Upper lobe of left lung (tissue), 6 donors: ENCODE measurements at regions not wholly inside any gene's neighbourhood (a gene's known extent, or its start where the extent isn't known, plus 50 kb on each side); places are given as distances from the start of the nearest gene placed in this dataset.

Experiments used
- ATAC-seq, 2 donors: fragments of 200-7000 bp; cut with Tn5 transposase; one replicate each; pipeline ENCODE4 v1.9.1; 2022; ENCODE audit warnings: mild to moderate bottlenecking in 2 of 2, moderate library complexity in 2 of 2; ENCODE audit not compliant: low FRiP score in 2 of 2
- DNase-seq, 2 donors: peaks; one replicate each; pipeline ENCODE4 v3.0.0-alpha.2; 2019 to 2020
- H3K27ac ChIP-seq, 4 donors: fragments of 200-600 bp; sonication (generic); one replicate each; pipeline ENCODE4 v1.5.1; 2016 to 2019
- H3K27me3 ChIP-seq, 4 donors: fragments of 200-600 bp; sonication (generic); one replicate each; pipeline ENCODE4 v1.5.1; 2017 to 2019
- H3K36me3 ChIP-seq, 4 donors: fragments of 200-600 bp; sonication (generic); one replicate each; pipeline ENCODE4 v1.5.1; 2016 to 2019
- H3K4me1 ChIP-seq, 4 donors: fragments of 200-600 bp; sonication (generic); one replicate each; pipeline ENCODE4 v1.5.1; 2018 to 2019
- H3K4me3 ChIP-seq, 4 donors: fragments of 200-600 bp; sonication (generic); one replicate each; pipeline ENCODE4 v1.5.1; 2017 to 2019; ENCODE audit warnings: mild to moderate bottlenecking in 2 of 4, moderate library complexity in 1 of 4
- H3K9me3 ChIP-seq, 4 donors: fragments of 200-600 bp; sonication (generic); one replicate each; pipeline ENCODE4 v1.5.1; 2018 to 2019
- CTCF ChIP-seq, 6 experiments: fragments of 450-650 bp in 4 of 6; fragments of 200-600 bp in 2 of 6; sonication (generic) in 2 of 6; IDR thresholded peaks; one replicate each; pipeline ENCODE4 v1.5.1; 2016 to 2019; ENCODE audit warnings: antibody characterized with exemption in 6 of 6
- EP300 ChIP-seq, 4 donors: sonication (generic); formaldehyde crosslinking; IDR thresholded peaks; one replicate each; pipeline ENCODE4 v1.5.1; 2017; ENCODE audit warnings: antibody characterized with exemption in 4 of 4, control low read depth in 2 of 4
- POLR2A ChIP-seq, 4 donors: fragments of 450-650 bp; IDR thresholded peaks; one replicate each; pipeline ENCODE4 v1.5.1; 2016 to 2017; ENCODE audit warnings: antibody characterized with exemption in 4 of 4, mild to moderate bottlenecking in 2 of 4
- POLR2AphosphoS5 ChIP-seq, 2 donors: sonication (generic); formaldehyde crosslinking; IDR thresholded peaks; one replicate each; pipeline ENCODE4 v1.5.1; 2017; ENCODE audit warnings: antibody characterized with exemption in 2 of 2
- WGBS, 2 donors: methylation state at CpG; one replicate each; pipeline ENCODE4 v1.1.5; 2017 to 2018; 5-methylcytosine and 5-hydroxymethylcytosine counted together
- donor health status: DM: no; HTN: no; CAD: no; lungs with moderate emphysema.
- donor health status: DM: no; HTN: yes; CAD: no; lungs with severe emphysema.

GRCh38 chr4:171042989-171043524 is 770.1 kb upstream of the GALNTL6 start:
- H3K27ac ChIP-seq, result no peak overlapping the region
- WGBS, 2 donors, result 93 to 98% methylated on average over 21 to 33 of the region's 46 CpGs
- peak in 1 of 2 donors; percentile 71 for DNase-seq
- TF ChIP-seq EP300 (IDR thresholded peaks at IDR 0.05), result no peak
- no peak for TF ChIP-seq POLR2AphosphoS5 (IDR thresholded peaks at IDR 0.05)
- TF ChIP-seq POLR2A (IDR thresholded peaks at IDR 0.05), result no peak
- TF ChIP-seq CTCF (IDR thresholded peaks at IDR 0.05), result no peak
- H3K9me3 ChIP-seq, result peaks cover 0 to 13% (median 0%) of the 10 kb centered on the region in 4 donors
- peak in 1 of 2 donors; percentile 14 for ATAC-seq
- no peak overlapping the region for H3K4me3 ChIP-seq
- H3K4me1 ChIP-seq, result no peaks in the 10 kb centered on the region
- H3K36me3 ChIP-seq, result no peaks in the 10 kb centered on the region
- H3K27me3 ChIP-seq, result no peaks in the 10 kb centered on the region

GRCh38 chr4:171035909-171036308 is 777.3 kb upstream of the GALNTL6 start:
- ATAC-seq (no peak), DNase-seq (no peak)
- Histone ChIP-seq H3K36me3 (no peaks in the 10 kb centered on the region), H3K9me3 (no peaks in the 10 kb centered on the region), H3K4me3 (no peak overlapping the region), H3K4me1 (no peaks in the 10 kb centered on the region), H3K27me3 (no peaks in the 10 kb centered on the region), H3K27ac (no peak overlapping the region)
- TF ChIP-seq POLR2AphosphoS5 (IDR thresholded peaks at IDR 0.05) (no peak), CTCF (IDR thresholded peaks at IDR 0.05) (no peak), POLR2A (IDR thresholded peaks at IDR 0.05) (no peak), EP300 (IDR thresholded peaks at IDR 0.05) (no peak)
- 86 to 88% methylated on average over 3 of the region's 3 CpGs for WGBS, 2 donors

GRCh38 chr4:171031338-171031737 is 781.9 kb upstream of the GALNTL6 start:
- no peaks in the 10 kb centered on the region for H3K36me3 ChIP-seq
- H3K27me3 ChIP-seq, result no peaks in the 10 kb centered on the region
- ATAC-seq (no peak), DNase-seq (no peak)
- no peak overlapping the region for H3K27ac ChIP-seq
- H3K9me3 ChIP-seq, result no peaks in the 10 kb centered on the region
- H3K4me1 ChIP-seq, result no peaks in the 10 kb centered on the region
- H3K4me3 ChIP-seq, result no peak overlapping the region
- 73 to 78% methylated on average over 1 of the region's 1 CpG for WGBS, 2 donors
- TF ChIP-seq EP300 (IDR thresholded peaks at IDR 0.05) (no peak), POLR2AphosphoS5 (IDR thresholded peaks at IDR 0.05) (no peak), CTCF (IDR thresholded peaks at IDR 0.05) (no peak), POLR2A (IDR thresholded peaks at IDR 0.05) (no peak)

- Histone ChIP-seq H3K36me3 (no peaks in the 10 kb centered on the region), H3K27me3 (no peaks in the 10 kb centered on the region), H3K4me3 (no peak overlapping the region), H3K27ac (no peak overlapping the region), H3K9me3 (no peaks in the 10 kb centered on the region), H3K4me1 (no peaks in the 10 kb centered on the region)
- TF ChIP-seq POLR2A (IDR thresholded peaks at IDR 0.05), result no peak
- TF ChIP-seq POLR2AphosphoS5 (IDR thresholded peaks at IDR 0.05), result no peak
- no peak for TF ChIP-seq CTCF (IDR thresholded peaks at IDR 0.05)
- TF ChIP-seq EP300 (IDR thresholded peaks at IDR 0.05), result no peak
- 53 to 72% methylated on average over 2 of the region's 2 CpGs for WGBS, 2 donors
- DNase-seq (no peak), ATAC-seq (no peak)
These were observed 787.4 kb upstream of the GALNTL6 start for GRCh38 chr4:171025776-171026175.

- Histone ChIP-seq H3K4me3 (no peak overlapping the region), H3K27ac (no peak overlapping the region), H3K9me3 (no peaks in the 10 kb centered on the region), H3K27me3 (no peaks in the 10 kb centered on the region), H3K36me3 (no peaks in the 10 kb centered on the region), H3K4me1 (no peaks in the 10 kb centered on the region)
- DNase-seq (no peak), ATAC-seq (no peak)
- 41 to 56% methylated on average over 2 of the region's 2 CpGs for WGBS, 2 donors
- TF ChIP-seq POLR2A (IDR thresholded peaks at IDR 0.05), result no peak
- TF ChIP-seq EP300 (IDR thresholded peaks at IDR 0.05), result no peak
- no peak for TF ChIP-seq CTCF (IDR thresholded peaks at IDR 0.05)
- TF ChIP-seq POLR2AphosphoS5 (IDR thresholded peaks at IDR 0.05), result no peak
These were observed 787.9 kb upstream of the GALNTL6 start for GRCh38 chr4:171025343-171025742.
